NCI-H2171 (cell line): ENCODE measurements at regions not wholly inside any gene's neighbourhood (a gene's known extent, or its start where the extent isn't known, plus 50 kb on each side); places are given as distances from the start of the nearest gene placed in this dataset.

Experiments
- DNase-seq: peaks from one replicate; lab custom pipeline; 2025; lab: John Stamatoyannopoulos, UW

- DNase-seq = no peak
These were observed 57.0 kb upstream of the LMX1B start for GRCh38 chr9:126556560-126557250.

DNA sequence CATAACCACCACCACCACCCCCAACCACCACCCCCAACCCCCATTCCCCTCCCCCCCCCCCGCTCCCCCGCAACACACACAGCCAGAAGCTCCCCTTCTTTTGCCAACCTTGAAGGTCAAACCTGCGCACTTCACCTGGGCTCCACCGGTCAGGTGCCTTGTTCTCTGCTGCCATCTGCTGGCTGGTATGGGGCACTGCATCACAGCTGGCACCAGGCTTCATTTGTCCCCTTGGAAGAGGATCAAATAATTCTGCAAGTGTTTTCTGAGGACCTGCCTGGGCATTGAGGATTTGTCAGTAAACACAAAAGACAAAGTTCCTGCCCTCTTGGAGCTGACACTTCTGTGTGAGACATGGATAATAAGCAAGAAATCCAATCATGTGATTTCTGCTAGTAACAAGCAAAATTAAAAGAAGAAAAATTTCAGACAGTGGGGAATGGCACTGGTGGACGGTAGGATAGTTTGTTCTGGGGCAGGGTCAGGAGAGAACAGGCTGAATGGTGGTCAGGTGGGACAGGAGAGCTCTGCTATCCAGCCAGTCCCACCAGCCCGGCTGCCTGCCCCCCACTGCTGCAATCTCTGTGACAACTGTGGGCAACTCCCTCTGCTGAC is 55.6 kb upstream of the LMX1B start:
- peak; percentile 32 for DNase-seq

- DNase-seq = no peak
These were observed 54.4 kb upstream of the LMX1B start for GRCh38 chr9:126559296-126559695.

DNA sequence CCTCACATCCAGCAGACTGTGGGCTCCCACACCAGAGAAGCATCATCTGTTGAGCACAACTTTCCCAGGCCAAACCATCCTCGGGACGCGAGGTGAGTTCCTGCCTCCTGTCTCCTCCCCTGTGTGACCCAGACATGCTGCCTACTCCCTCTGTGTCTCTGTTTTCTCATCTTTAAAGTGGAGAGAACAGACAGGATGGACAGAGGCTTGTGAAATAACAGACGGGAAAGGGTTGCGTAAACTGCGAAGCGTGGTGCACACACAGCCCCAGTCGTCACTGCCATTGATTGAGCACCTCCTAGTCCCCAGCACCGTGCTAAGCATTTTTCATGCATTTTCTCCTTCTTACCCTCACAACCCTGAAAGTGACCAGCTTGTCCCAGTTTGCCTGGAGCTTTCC is 52.1 kb upstream of the LMX1B start:
- no peak for DNase-seq

- no peak for DNase-seq
These were observed 50.2 kb upstream of the LMX1B start for GRCh38 chr9:126563556-126563955.
